ENCODE measurements at regions not wholly inside any gene's neighbourhood (a gene's known extent, or its start where the extent isn't known, plus 50 kb on each side); places are given as distances from the start of the nearest gene placed in this dataset.

DNA sequence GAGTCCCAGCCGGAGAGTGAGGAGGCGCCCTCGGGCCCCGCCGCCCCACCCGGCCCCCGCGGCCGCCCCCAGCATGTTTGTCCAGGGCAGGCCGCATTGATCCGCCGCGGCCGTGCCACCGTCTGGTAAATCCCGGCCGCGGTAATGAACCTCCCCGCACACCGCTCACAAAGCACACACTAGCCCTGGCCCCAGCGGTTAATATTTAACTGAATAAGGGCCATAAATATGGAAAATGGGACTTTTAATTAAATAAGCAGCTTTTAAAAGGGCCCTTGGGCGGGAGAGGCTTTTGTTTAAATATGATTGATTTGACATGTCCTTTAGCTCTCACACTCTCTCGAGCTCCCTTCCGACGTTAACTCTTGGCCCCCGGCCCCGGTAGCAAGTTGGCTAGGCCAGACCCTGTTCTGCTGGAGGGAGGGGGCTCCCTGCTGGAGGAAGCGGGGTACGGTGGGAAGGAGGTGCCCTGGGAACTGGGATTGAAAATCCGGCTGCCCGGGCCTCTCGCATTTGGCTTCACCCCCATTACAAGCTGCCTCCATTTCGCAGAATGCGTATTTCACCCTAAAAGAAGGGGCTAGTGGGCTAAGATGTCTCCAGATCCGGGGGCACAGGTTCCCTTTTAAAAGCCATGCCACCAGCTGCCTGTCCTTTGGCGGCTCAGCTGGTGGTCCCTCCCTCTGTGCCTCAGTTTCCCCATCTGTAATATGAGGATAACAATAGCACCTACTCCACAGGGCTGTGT lies 199.8 kb downstream of the RBM19 start:
- no peak overlapping the region for H3K27ac ChIP-seq (ENCODE audit: low read length)
- H3K27me3 ChIP-seq (ENCODE audit: control insufficient read depth, insufficient read depth, low read length), result no peaks in the 10 kb centered on the region
- no peaks in the 10 kb centered on the region for H3K4me1 ChIP-seq (ENCODE audit: control insufficient read depth, low read depth, low read length)
- H3K4me3 ChIP-seq (ENCODE audit: low read length), result no peak overlapping the region
- no peaks in the 10 kb centered on the region for H3K9me3 ChIP-seq (ENCODE audit: control insufficient read depth, low read depth, low read length)
- no peaks in the 10 kb centered on the region for H3K36me3 ChIP-seq (ENCODE audit: control insufficient read depth, low read depth, low read length)
- H3K9ac ChIP-seq (ENCODE audit: low read length), result no peak overlapping the region

DNA sequence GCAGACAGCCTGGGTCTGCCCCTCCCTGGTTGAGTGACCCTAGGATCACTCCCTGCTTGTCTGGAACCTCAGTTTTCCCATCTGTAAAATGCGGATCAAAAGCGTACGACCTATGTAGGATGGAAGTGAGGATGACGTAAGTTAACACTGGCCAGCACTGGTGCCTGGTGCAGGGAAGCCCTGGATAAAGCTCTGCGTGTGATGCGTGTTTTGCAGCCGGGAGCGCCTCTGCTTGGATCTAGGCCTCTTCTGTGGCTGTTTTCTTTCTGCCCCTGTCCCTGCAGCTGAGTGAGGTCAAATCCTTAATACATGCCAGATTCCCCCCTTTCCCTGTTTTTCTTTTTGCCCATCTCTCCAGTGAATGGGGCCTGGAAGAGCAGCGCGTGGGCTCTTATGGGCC lies 201.5 kb downstream of the RBM19 start:
- Histone ChIP-seq H3K36me3 (ENCODE audit: control insufficient read depth, low read depth, low read length) (no peaks in the 10 kb centered on the region), H3K9me3 (ENCODE audit: control insufficient read depth, low read depth, low read length) (no peaks in the 10 kb centered on the region), H3K4me3 (ENCODE audit: low read length) (no peak overlapping the region), H3K27ac (ENCODE audit: low read length) (no peak overlapping the region), H3K4me1 (ENCODE audit: control insufficient read depth, low read depth, low read length) (no peaks in the 10 kb centered on the region), H3K9ac (ENCODE audit: low read length) (no peak overlapping the region), H3K27me3 (ENCODE audit: control insufficient read depth, insufficient read depth, low read length) (no peaks in the 10 kb centered on the region)

DNA sequence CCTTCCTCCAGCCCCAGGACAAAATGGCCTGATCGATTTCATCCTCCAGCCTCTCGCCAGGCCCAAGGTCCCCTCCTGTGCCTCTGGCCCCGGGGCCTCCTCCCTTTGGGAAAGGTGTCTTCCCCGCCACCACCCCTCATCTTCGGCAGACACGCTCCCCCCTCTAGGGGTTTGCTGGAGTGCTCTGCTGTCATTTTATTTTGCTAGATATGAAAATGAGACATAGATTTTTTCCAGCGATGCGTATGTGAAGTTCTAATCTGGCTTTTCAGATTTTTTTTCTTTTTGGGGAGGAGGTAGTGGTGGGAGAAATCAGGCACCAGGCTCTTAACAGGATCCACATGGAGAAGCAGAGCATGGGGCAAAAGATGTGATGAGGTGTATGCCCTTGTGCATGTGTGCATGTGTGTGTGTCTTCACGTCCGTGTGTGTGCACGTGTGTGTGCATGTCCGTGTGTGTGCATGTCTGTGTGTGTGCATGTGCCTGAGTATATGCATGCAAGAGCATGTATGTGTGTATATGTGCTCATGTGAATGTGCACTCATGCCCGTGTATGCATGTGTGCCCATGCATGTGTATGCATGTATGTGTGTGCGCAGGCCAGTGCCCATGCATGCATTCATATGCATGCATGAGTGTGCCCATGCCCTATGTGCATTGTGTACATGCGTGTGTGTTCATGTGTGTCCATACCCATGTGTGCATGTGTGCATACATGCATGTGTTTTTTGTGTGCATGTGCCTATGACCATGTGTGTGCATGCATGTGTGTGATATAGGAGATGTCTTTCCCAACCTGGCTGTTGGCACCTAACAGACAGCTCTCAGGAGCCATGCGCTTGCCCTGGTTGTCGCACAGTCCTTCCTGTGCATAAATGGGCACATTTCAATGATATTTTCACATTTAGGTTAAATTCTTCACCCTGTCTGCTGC lies 203.0 kb downstream of the RBM19 start:
- H3K9me3 ChIP-seq (ENCODE audit: control insufficient read depth, low read depth, low read length), result no peaks in the 10 kb centered on the region
- no peaks in the 10 kb centered on the region for H3K4me1 ChIP-seq (ENCODE audit: control insufficient read depth, low read depth, low read length)
- no peak overlapping the region for H3K9ac ChIP-seq (ENCODE audit: low read length)
- no peaks in the 10 kb centered on the region for H3K27me3 ChIP-seq (ENCODE audit: control insufficient read depth, insufficient read depth, low read length)
- H3K4me3 ChIP-seq (ENCODE audit: low read length), result no peak overlapping the region
- no peaks in the 10 kb centered on the region for H3K36me3 ChIP-seq (ENCODE audit: control insufficient read depth, low read depth, low read length)
- no peak overlapping the region for H3K27ac ChIP-seq (ENCODE audit: low read length)

DNA sequence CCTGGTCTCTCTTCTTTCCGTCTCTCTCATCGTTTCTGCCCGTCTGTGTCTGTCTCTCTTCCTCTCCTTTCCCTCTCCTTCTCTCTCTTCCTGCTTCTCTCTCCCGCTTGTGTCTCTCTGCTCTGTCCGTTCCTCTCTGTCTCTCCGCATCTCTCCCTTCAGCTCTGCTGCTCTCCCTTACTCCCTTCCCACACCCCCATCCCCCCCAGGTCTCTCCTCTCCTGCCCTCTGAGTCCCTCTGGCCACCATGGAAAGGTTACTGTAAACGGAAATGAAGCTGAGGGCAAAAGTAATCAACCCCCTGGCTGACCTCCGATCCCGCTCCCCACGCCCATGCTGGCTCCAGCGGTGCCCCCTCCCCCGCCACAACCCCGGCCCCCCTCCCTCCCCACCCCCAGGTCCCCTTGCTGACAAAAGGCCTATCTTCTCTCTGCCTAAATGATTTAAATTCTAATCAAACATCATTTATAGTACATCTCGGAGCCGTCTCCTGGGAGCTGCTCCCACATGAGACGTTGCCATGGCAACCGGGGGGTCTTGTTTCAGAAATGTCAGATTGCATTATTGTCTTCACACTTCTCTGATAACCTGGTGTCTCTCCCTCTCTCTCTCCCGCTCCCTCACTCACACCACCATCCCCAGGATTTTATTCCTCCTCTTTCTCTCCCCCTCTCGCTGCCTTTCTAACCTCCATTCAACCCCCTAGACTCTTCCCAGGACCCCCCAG lies 203.8 kb downstream of the RBM19 start:
- Histone ChIP-seq H3K27me3 (ENCODE audit: control insufficient read depth, insufficient read depth, low read length) (no peaks in the 10 kb centered on the region), H3K36me3 (ENCODE audit: control insufficient read depth, low read depth, low read length) (no peaks in the 10 kb centered on the region), H3K9ac (ENCODE audit: low read length) (no peak overlapping the region), H3K27ac (ENCODE audit: low read length) (no peak overlapping the region), H3K4me3 (ENCODE audit: low read length) (no peak overlapping the region), H3K9me3 (ENCODE audit: control insufficient read depth, low read depth, low read length) (no peaks in the 10 kb centered on the region), H3K4me1 (ENCODE audit: control insufficient read depth, low read depth, low read length) (no peaks in the 10 kb centered on the region)

GRCh38 chr12:113759135-113759534 lies 207.0 kb downstream of the RBM19 start:
- Histone ChIP-seq H3K4me3 (ENCODE audit: low read length) (no peak overlapping the region), H3K4me1 (ENCODE audit: control insufficient read depth, low read depth, low read length) (no peaks in the 10 kb centered on the region), H3K36me3 (ENCODE audit: control insufficient read depth, low read depth, low read length) (no peaks in the 10 kb centered on the region), H3K9ac (ENCODE audit: low read length) (no peak overlapping the region), H3K27ac (ENCODE audit: low read length) (no peak overlapping the region), H3K27me3 (ENCODE audit: control insufficient read depth, insufficient read depth, low read length) (no peaks in the 10 kb centered on the region), H3K9me3 (ENCODE audit: control insufficient read depth, low read depth, low read length) (no peaks in the 10 kb centered on the region)

- Histone ChIP-seq H3K9ac (ENCODE audit: low read length) (no peak overlapping the region), H3K4me1 (ENCODE audit: control insufficient read depth, low read depth, low read length) (no peaks in the 10 kb centered on the region), H3K9me3 (ENCODE audit: control insufficient read depth, low read depth, low read length) (no peaks in the 10 kb centered on the region), H3K4me3 (ENCODE audit: low read length) (no peak overlapping the region), H3K27me3 (ENCODE audit: control insufficient read depth, insufficient read depth, low read length) (no peaks in the 10 kb centered on the region), H3K36me3 (ENCODE audit: control insufficient read depth, low read depth, low read length) (no peaks in the 10 kb centered on the region), H3K27ac (ENCODE audit: low read length) (no peak overlapping the region)
Observed at GRCh38 chr12:113758165-113758924, 207.8 kb downstream of the RBM19 start.

GRCh38 chr12:113757221-113758002 lies 208.7 kb downstream of the RBM19 start:
- H3K4me3 ChIP-seq (ENCODE audit: low read length), result no peak overlapping the region
- no peak overlapping the region for H3K27ac ChIP-seq (ENCODE audit: low read length)
- no peaks in the 10 kb centered on the region for H3K4me1 ChIP-seq (ENCODE audit: control insufficient read depth, low read depth, low read length)
- no peaks in the 10 kb centered on the region for H3K36me3 ChIP-seq (ENCODE audit: control insufficient read depth, low read depth, low read length)
- no peaks in the 10 kb centered on the region for H3K9me3 ChIP-seq (ENCODE audit: control insufficient read depth, low read depth, low read length)
- no peaks in the 10 kb centered on the region for H3K27me3 ChIP-seq (ENCODE audit: control insufficient read depth, insufficient read depth, low read length)
- no peak overlapping the region for H3K9ac ChIP-seq (ENCODE audit: low read length)

GRCh38 chr12:113756609-113757008 lies 209.5 kb downstream of the RBM19 start:
- no peak overlapping the region for H3K4me3 ChIP-seq (ENCODE audit: low read length)
- no peaks in the 10 kb centered on the region for H3K36me3 ChIP-seq (ENCODE audit: control insufficient read depth, low read depth, low read length)
- H3K9ac ChIP-seq (ENCODE audit: low read length), result no peak overlapping the region
- H3K4me1 ChIP-seq (ENCODE audit: control insufficient read depth, low read depth, low read length), result no peaks in the 10 kb centered on the region
- H3K27ac ChIP-seq (ENCODE audit: low read length), result no peak overlapping the region
- H3K9me3 ChIP-seq (ENCODE audit: control insufficient read depth, low read depth, low read length), result no peaks in the 10 kb centered on the region
- H3K27me3 ChIP-seq (ENCODE audit: control insufficient read depth, insufficient read depth, low read length), result no peaks in the 10 kb centered on the region

DNA sequence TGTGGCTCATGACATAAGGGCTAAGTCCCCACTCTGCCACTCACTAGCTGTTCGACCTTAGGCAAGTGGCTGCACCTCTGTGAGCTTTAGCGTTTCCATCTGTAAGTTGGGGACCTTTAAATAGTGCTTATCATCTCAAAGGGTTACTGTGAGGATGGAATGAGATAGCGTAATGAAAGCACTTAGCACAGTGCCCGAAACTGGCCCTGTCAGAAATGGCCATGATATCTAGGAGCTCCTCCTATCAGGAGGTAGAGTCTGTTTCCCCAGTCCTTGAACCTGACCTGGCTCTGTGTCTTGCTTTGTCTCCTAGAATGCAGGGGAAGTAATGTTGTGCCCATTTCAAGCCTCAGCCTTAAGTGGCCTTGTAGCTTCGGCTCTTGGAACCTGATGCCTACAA lies 211.0 kb downstream of the RBM19 start:
- H3K9ac ChIP-seq (ENCODE audit: low read length), result no peak overlapping the region
- no peak overlapping the region for H3K27ac ChIP-seq (ENCODE audit: low read length)
- H3K4me1 ChIP-seq (ENCODE audit: control insufficient read depth, low read depth, low read length), result no peaks in the 10 kb centered on the region
- H3K4me3 ChIP-seq (ENCODE audit: low read length), result no peak overlapping the region
- no peaks in the 10 kb centered on the region for H3K9me3 ChIP-seq (ENCODE audit: control insufficient read depth, low read depth, low read length)
- no peaks in the 10 kb centered on the region for H3K36me3 ChIP-seq (ENCODE audit: control insufficient read depth, low read depth, low read length)
- H3K27me3 ChIP-seq (ENCODE audit: control insufficient read depth, insufficient read depth, low read length), result no peaks in the 10 kb centered on the region

GRCh38 chr12:113751513-113751912 lies 214.6 kb downstream of the RBM19 start:
- H3K27me3 ChIP-seq (ENCODE audit: control insufficient read depth, insufficient read depth, low read length), result peaks cover 19% of the 10 kb centered on the region
- H3K27ac ChIP-seq (ENCODE audit: low read length), result no peak overlapping the region
- no peaks in the 10 kb centered on the region for H3K36me3 ChIP-seq (ENCODE audit: control insufficient read depth, low read depth, low read length)
- H3K9me3 ChIP-seq (ENCODE audit: control insufficient read depth, low read depth, low read length), result no peaks in the 10 kb centered on the region
- no peak overlapping the region for H3K4me3 ChIP-seq (ENCODE audit: low read length)
- no peaks in the 10 kb centered on the region for H3K4me1 ChIP-seq (ENCODE audit: control insufficient read depth, low read depth, low read length)
- no peak overlapping the region for H3K9ac ChIP-seq (ENCODE audit: low read length)

Measured in iPS-18a (cell line).